H1 (cell line): ENCODE measurements at regions not wholly inside any gene's neighbourhood (a gene's known extent, or its start where the extent isn't known, plus 50 kb on each side); places are given as distances from the start of the nearest gene placed in this dataset.

Experiments used
- CTCF ChIA-PET: fragments of 300-600 bp; sonication (Branson Sonifier 250); formaldehyde crosslinking; loops from one replicate; lab custom pipeline; 2021; ENCODE audit not compliant: partially characterized antibody; lab: Charles Lee
- POLR2A ChIA-PET: fragments of 300-600 bp; sonication (Branson Sonifier 250); formaldehyde crosslinking; loops from one replicate; lab custom pipeline; 2021; ENCODE audit warnings: inconsistent platforms; ENCODE audit not compliant: partially characterized antibody; lab: Charles Lee
- DNase-seq, 2 experiments: peaks; one replicate each; pipeline versions ENCODE4 v3.0.0 to v3.0.0-alpha.2; 2010 to 2022; ENCODE audit warnings: low spot score in 2 of 2, low read depth in 1 of 2, mixed read lengths in 1 of 2
- FAIRE-seq: peaks from 2 replicates; lab custom pipeline; 2011; peaks lifted over from hg19 to GRCh38; lab: Jason Lieb, UNC
- H2AFZ ChIP-seq: 2 replicates; pipeline ENCODE4 v1.8.1; 2012; ENCODE audit warnings: low read length, inconsistent platforms
- H2AK5ac ChIP-seq: 2 replicates; pipeline ENCODE4 v1.6.1; 2013; ENCODE audit warnings: low read depth, low read length
- H2BK120ac ChIP-seq: replicated peaks from 2 replicates; pipeline ENCODE3; 2013; ENCODE audit warnings: low read depth, low read length, inconsistent platforms
- H2BK12ac ChIP-seq: 2 replicates; pipeline ENCODE4 v1.6.1; 2013; ENCODE audit warnings: low read depth, low read length
- H2BK15ac ChIP-seq: 2 replicates; pipeline ENCODE4 v1.6.1; 2013; ENCODE audit warnings: low read length
- H2BK20ac ChIP-seq: 2 replicates; pipeline ENCODE4 v1.6.1; 2013; ENCODE audit warnings: low read length
- H2BK5ac ChIP-seq: 2 replicates; pipeline ENCODE4 v1.6.1; 2013; ENCODE audit warnings: low read depth, low read length
- H3K14ac ChIP-seq: 2 replicates; pipeline ENCODE4 v1.6.1; 2013; ENCODE audit warnings: inconsistent platforms; ENCODE audit not compliant: insufficient read length
- H3K18ac ChIP-seq: 2 replicates; pipeline ENCODE4 v1.6.1; 2013; ENCODE audit warnings: low read length; ENCODE audit errors: extremely low read depth
- H3K23ac ChIP-seq: 2 replicates; pipeline ENCODE4 v1.6.1; 2013; ENCODE audit warnings: inconsistent platforms; ENCODE audit not compliant: insufficient read length
- H3K23me2 ChIP-seq: 2 replicates; pipeline ENCODE4 v1.6.1; 2013; ENCODE audit warnings: low read depth, low read length
- H3K27ac ChIP-seq: 2 replicates; pipeline ENCODE4 v1.6.1; 2011; ENCODE audit warnings: low read depth, low read length, inconsistent platforms
- H3K27me3 ChIP-seq, 4 experiments: replicated peaks in 1 of 4; 1 replicate in 1 of 4; 2 replicates in 3 of 4; pipeline versions ENCODE4 v1.6.1 to v1.8.1; 2011 to 2013; ENCODE audit warnings: low read length in 3 of 4, mild to moderate bottlenecking in 3 of 4, inconsistent platforms in 2 of 4, mixed read lengths in 2 of 4, moderate library complexity in 1 of 4; ENCODE audit not compliant: control insufficient read depth in 3 of 4, insufficient read depth in 3 of 4; ENCODE audit errors: extremely low read depth in 1 of 4
- H3K36me3 ChIP-seq, 4 experiments: 2 replicates each; pipeline versions ENCODE4 v1.6.1 to v1.8.1; 2011 to 2013; ENCODE audit warnings: mild to moderate bottlenecking in 4 of 4, low read length in 3 of 4, moderate library complexity in 2 of 4, control low read depth in 1 of 4, inconsistent platforms in 1 of 4; ENCODE audit not compliant: insufficient read depth in 4 of 4, control insufficient read depth in 2 of 4
- H3K4ac ChIP-seq: replicated peaks from 2 replicates; pipeline ENCODE3; 2013; ENCODE audit warnings: low read length, low read depth, mixed read lengths, inconsistent platforms; ENCODE audit not compliant: insufficient read length
- H3K4me1 ChIP-seq, 4 experiments: replicated peaks in 1 of 4; 1 replicate in 1 of 4; 2 replicates in 3 of 4; pipeline versions ENCODE4 v1.6.1 to v1.8.1; 2011 to 2013; ENCODE audit warnings: low read length in 3 of 4, inconsistent platforms in 2 of 4, mixed read lengths in 1 of 4; ENCODE audit not compliant: insufficient read depth in 4 of 4, control insufficient read depth in 3 of 4
- H3K4me2 ChIP-seq, 2 experiments: 2 replicates each; pipeline versions ENCODE4 v1.6.1 to v1.8.1; 2011 to 2013; ENCODE audit warnings: low read depth in 2 of 2, low read length in 2 of 2, control low read depth in 1 of 2, inconsistent platforms in 1 of 2, mild to moderate bottlenecking in 1 of 2; ENCODE audit not compliant: insufficient read depth in 1 of 2
- H3K4me3 ChIP-seq, 4 experiments: fragments of 200-600, 300-600 bp in 1 of 4; sonication (generic), shearing (Covaris generic), sonication (Bioruptor Twin) in 1 of 4; 2 replicates each; pipeline versions ENCODE4 v1.5.1 to v1.8.1; 2011 to 2016; ENCODE audit warnings: low read length in 4 of 4, low read depth in 3 of 4, control low read depth in 2 of 4, inconsistent platforms in 2 of 4, mild to moderate bottlenecking in 2 of 4, mixed read lengths in 1 of 4, moderate library complexity in 1 of 4; ENCODE audit not compliant: insufficient read depth in 2 of 4; ENCODE audit errors: extremely low read depth in 1 of 4
- H3K56ac ChIP-seq: replicated peaks from 2 replicates; pipeline ENCODE3; 2013; ENCODE audit warnings: low read depth, mild to moderate bottlenecking, mixed read lengths, low read length, inconsistent platforms; ENCODE audit not compliant: insufficient read length
- H3K79me1 ChIP-seq: 2 replicates; pipeline ENCODE4 v1.6.1; 2013; ENCODE audit warnings: low read depth, low read length, control low read depth
- H3K79me2 ChIP-seq, 2 experiments: 2 replicates each; pipeline versions ENCODE4 v1.6.1 to v1.8.1; 2012 to 2013; ENCODE audit warnings: low read length in 2 of 2, mild to moderate bottlenecking in 2 of 2, inconsistent platforms in 1 of 2; ENCODE audit not compliant: insufficient read depth in 2 of 2, control insufficient read depth in 1 of 2
- H3K9ac ChIP-seq, 4 experiments: replicated peaks in 1 of 4; 1 replicate in 1 of 4; 2 replicates in 3 of 4; pipeline versions ENCODE4 v1.6.1 to v1.8.1; 2011 to 2013; ENCODE audit warnings: low read depth in 3 of 4, low read length in 3 of 4, control low read depth in 2 of 4, mild to moderate bottlenecking in 2 of 4, moderate library complexity in 2 of 4, inconsistent platforms in 1 of 4; ENCODE audit errors: extremely low read depth in 1 of 4
- H3K9me3 ChIP-seq, 2 experiments: 2 replicates each; pipeline versions ENCODE4 v1.6.1 to v1.8.1; 2012 to 2013; ENCODE audit warnings: mild to moderate bottlenecking in 2 of 2, moderate library complexity in 2 of 2, control low read depth in 1 of 2, inconsistent platforms in 1 of 2, low read depth in 1 of 2, low read length in 1 of 2, mixed read lengths in 1 of 2; ENCODE audit not compliant: insufficient read depth in 2 of 2
- H4K20me1 ChIP-seq, 2 experiments: replicated peaks in 1 of 2; 2 replicates each; pipeline versions ENCODE3 to v1.8.1; 2011 to 2013; ENCODE audit warnings: inconsistent platforms in 2 of 2, low read length in 2 of 2, mild to moderate bottlenecking in 1 of 2; ENCODE audit not compliant: insufficient read depth in 2 of 2, control insufficient read depth in 1 of 2
- H4K5ac ChIP-seq: 2 replicates; pipeline ENCODE4 v1.6.1; 2013; ENCODE audit warnings: low read length, low read depth, mixed read lengths, inconsistent platforms; ENCODE audit not compliant: insufficient read length
- H4K8ac ChIP-seq: 2 replicates; pipeline ENCODE4 v1.8.0; 2013; ENCODE audit warnings: mild to moderate bottlenecking, moderate library complexity, low read length, inconsistent platforms; ENCODE audit not compliant: insufficient read depth; ENCODE audit errors: extremely low read depth
- H4K91ac ChIP-seq: replicated peaks from 2 replicates; pipeline ENCODE3; 2013; ENCODE audit warnings: low read length, mixed read lengths, inconsistent platforms; ENCODE audit not compliant: insufficient read length
- YY1 ChIP-seq: IDR thresholded peaks from 2 replicates; pipeline ENCODE4 v1.6.1; 2011; ENCODE audit warnings: low read depth, mild to moderate bottlenecking, low read length
- WGBS, 2 experiments: shearing (Covaris generic) in 1 of 2; methylation state at CpG; one replicate each; pipeline versions ENCODE4 v1.1.6 to v1.1.7; 2013 to 2015; ENCODE audit warnings: low lambda C conversion rate in 2 of 2, mixed read lengths in 2 of 2, inconsistent platforms in 1 of 2, low coverage in 1 of 2, missing lambda C conversion rate in 1 of 2; ENCODE audit not compliant: insufficient replicate concordance in 2 of 2, insufficient coverage in 1 of 2, insufficient read length in 1 of 2; ENCODE audit errors: extremely low coverage in 1 of 2, missing lambda C conversion rate in 1 of 2; 5-methylcytosine and 5-hydroxymethylcytosine counted together

GRCh38 chr1:199242147-199242546 is 603.3 kb downstream of the PTPRC start:
- DNase-seq (no peak), FAIRE-seq (no peak)
- Histone ChIP-seq H3K27ac (no peak overlapping the region), H4K20me1 (no peaks in the 10 kb centered on the region), H3K23me2 (no peaks in the 10 kb centered on the region), H2AK5ac (no peak overlapping the region), H3K23ac (no peak overlapping the region), H3K27me3 (no peaks in the 10 kb centered on the region), H2BK5ac (no peak overlapping the region), H3K4ac (no peak overlapping the region), H3K4me3 (no peak overlapping the region), H4K91ac (no peak overlapping the region), H2BK20ac (no peak overlapping the region), H3K36me3 (no peaks in the 10 kb centered on the region), H3K9ac (no peak overlapping the region), H4K8ac (no peak overlapping the region), H4K5ac (no peak overlapping the region), H2BK15ac (no peak overlapping the region), H3K9me3 (no peaks in the 10 kb centered on the region), H3K14ac (no peak overlapping the region), H2BK12ac (no peak overlapping the region), H3K4me1 (no peaks in the 10 kb centered on the region), H2AFZ (0 out of 2 replicates have a peak overlapping the region, but pooled peaks have one; percentile 60), H3K79me2 (no peaks in the 10 kb centered on the region), H3K4me2 (no peak overlapping the region), H3K79me1 (no peaks in the 10 kb centered on the region), H2BK120ac (no peak overlapping the region), H3K56ac (no peak overlapping the region), H3K18ac (no peak overlapping the region)
- CTCF ChIA-PET = interaction anchor here (0.9 to 3.4 kb wide), 13 partner anchors 10 to 510 kb away, joined by 3 to 15 read pairs (median 5); no protein-coding TSS in a partner anchor
- 90% methylated on average over 2 of the region's 2 CpGs; no CpG with 5 or more reads in 1 of the 2 experiments for WGBS, 2 experiments
- POLR2A ChIA-PET = no interaction called here
- TF ChIP-seq YY1 = no peak
